PC-9 (cell line): ENCODE measurements at regions not wholly inside any gene's neighbourhood (a gene's known extent, or its start where the extent isn't known, plus 50 kb on each side); places are given as distances from the start of the nearest gene placed in this dataset.

Experiments
- BruUV-seq: library from RNA; stranded (reverse); fragments of 400-500 nt; replicated peaks from 2 replicates; lab custom pipeline; 2021; lab: Mats Ljungman, UMichigan
- CTCF ChIA-PET: fragments of 300-600 bp; sonication (Branson Sonifier 250); formaldehyde crosslinking; loops from one replicate; lab custom pipeline; 2022; ENCODE audit warnings: antibody characterized with exemption; lab: Charles Lee
- POLR2A ChIA-PET: fragments of 300-600 bp; sonication (Branson Sonifier 250); formaldehyde crosslinking; loops from one replicate; lab custom pipeline; 2022; ENCODE audit warnings: antibody characterized with exemption; ENCODE audit not compliant: unreplicated experiment; lab: Charles Lee
- DNase-seq, 2 experiments: peaks; one replicate each; pipeline versions ENCODE4 v3.0.0 to v3.0.0-alpha.2; 2015 to 2022; ENCODE audit warnings: mixed read lengths in 1 of 2
- H2AFZ ChIP-seq: fragments of 200-600 bp; sonication (generic); 2 replicates; pipeline ENCODE4 v1.8.1; 2017; ENCODE audit warnings: antibody characterized with exemption
- H3F3A ChIP-seq: fragments of 200-600 bp; sonication (generic); 2 replicates; pipeline ENCODE4 v1.8.1; 2017; ENCODE audit warnings: antibody characterized with exemption, mild to moderate bottlenecking, low read depth; ENCODE audit not compliant: insufficient read depth
- H3K27ac ChIP-seq: fragments of 200-600 bp; sonication (generic); 2 replicates; pipeline ENCODE4 v1.6.1; 2016; ENCODE audit warnings: mixed run types
- H3K27me3 ChIP-seq: fragments of 200-600 bp; sonication (generic); 2 replicates; pipeline ENCODE4 v1.6.1; 2016; ENCODE audit warnings: low read depth, mixed run types; ENCODE audit not compliant: insufficient read depth
- H3K36me3 ChIP-seq: fragments of 200-600 bp; sonication (generic); 2 replicates; pipeline ENCODE4 v1.6.1; 2016; ENCODE audit warnings: low read depth, mixed run types
- H3K4me1 ChIP-seq: fragments of 200-600 bp; sonication (generic); replicated peaks from 2 replicates; pipeline ENCODE4 v1.6.1; 2016; ENCODE audit warnings: mixed run types; ENCODE audit not compliant: insufficient read depth
- H3K4me2 ChIP-seq: fragments of 200-600 bp; sonication (generic); 2 replicates; pipeline ENCODE4 v1.6.1; 2017; ENCODE audit warnings: mixed run types
- H3K4me3 ChIP-seq: fragments of 200-600 bp; sonication (generic); 2 replicates; pipeline ENCODE4 v1.6.1; 2016; ENCODE audit warnings: mixed run types
- H3K79me2 ChIP-seq: fragments of 200-600 bp; sonication (generic); 2 replicates; pipeline ENCODE4 v1.6.1; 2017; ENCODE audit warnings: low read depth, mixed run types
- H3K9me2 ChIP-seq: fragments of 200-600 bp; sonication (generic); 2 replicates; pipeline ENCODE4 v1.8.1; 2017; ENCODE audit warnings: mild to moderate bottlenecking; ENCODE audit not compliant: insufficient read depth
- H3K9me3 ChIP-seq: fragments of 200-600 bp; sonication (generic); 2 replicates; pipeline ENCODE4 v1.8.1; 2016; ENCODE audit warnings: low read depth; ENCODE audit not compliant: insufficient read depth
- H4K20me1 ChIP-seq: fragments of 200-600 bp; sonication (generic); 2 replicates; pipeline ENCODE4 v1.8.1; 2017; ENCODE audit not compliant: insufficient read depth
- EZH2 ChIP-seq: fragments of 200-600 bp; sonication (generic); IDR thresholded peaks from 2 replicates; pipeline ENCODE4 v1.8.0; 2017; ENCODE audit warnings: antibody characterized with exemption, low read depth
- intact Hi-C: fragments of 100-400 bp; cut with micrococcal nuclease; formaldehyde crosslinking; loops from one replicate; pipeline ENCODE4 v1.10.0; 2022; ENCODE audit not compliant: unreplicated experiment
- TF ChIP-seq, protein P1 (sequence below): fragments of 200-600 bp; sonication (generic); conservative IDR thresholded peaks from 2 replicates; pipeline ENCODE4 v1.6.1; 2017; ENCODE audit warnings: mixed run types, antibody characterized with exemption, mild to moderate bottlenecking, moderate library complexity

- Histone ChIP-seq H3K27me3 (peaks cover 8% of the 10 kb centered on the region; the same call in 1 of the 2 replicates), H3K4me2 (no peak overlapping the region), H3K36me3 (no peaks in the 10 kb centered on the region), H3K9me2 (no peaks in the 10 kb centered on the region), H2AFZ (no peak overlapping the region), H3F3A (no peaks in the 10 kb centered on the region), H3K4me3 (no peak overlapping the region), H3K27ac (no peak overlapping the region), H3K9me3 (no peaks in the 10 kb centered on the region), H3K4me1 (no peaks in the 10 kb centered on the region), H3K79me2 (no peaks in the 10 kb centered on the region), H4K20me1 (no peaks in the 10 kb centered on the region)
- ChIA-PET CTCF (no interaction called here), POLR2A (no interaction called here)
- intact Hi-C loops, result no loop called here
- no peak for DNase-seq
- TF ChIP-seq, protein P1, sequence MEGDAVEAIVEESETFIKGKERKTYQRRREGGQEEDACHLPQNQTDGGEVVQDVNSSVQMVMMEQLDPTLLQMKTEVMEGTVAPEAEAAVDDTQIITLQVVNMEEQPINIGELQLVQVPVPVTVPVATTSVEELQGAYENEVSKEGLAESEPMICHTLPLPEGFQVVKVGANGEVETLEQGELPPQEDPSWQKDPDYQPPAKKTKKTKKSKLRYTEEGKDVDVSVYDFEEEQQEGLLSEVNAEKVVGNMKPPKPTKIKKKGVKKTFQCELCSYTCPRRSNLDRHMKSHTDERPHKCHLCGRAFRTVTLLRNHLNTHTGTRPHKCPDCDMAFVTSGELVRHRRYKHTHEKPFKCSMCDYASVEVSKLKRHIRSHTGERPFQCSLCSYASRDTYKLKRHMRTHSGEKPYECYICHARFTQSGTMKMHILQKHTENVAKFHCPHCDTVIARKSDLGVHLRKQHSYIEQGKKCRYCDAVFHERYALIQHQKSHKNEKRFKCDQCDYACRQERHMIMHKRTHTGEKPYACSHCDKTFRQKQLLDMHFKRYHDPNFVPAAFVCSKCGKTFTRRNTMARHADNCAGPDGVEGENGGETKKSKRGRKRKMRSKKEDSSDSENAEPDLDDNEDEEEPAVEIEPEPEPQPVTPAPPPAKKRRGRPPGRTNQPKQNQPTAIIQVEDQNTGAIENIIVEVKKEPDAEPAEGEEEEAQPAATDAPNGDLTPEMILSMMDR, result no peak
- TF ChIP-seq EZH2, result no peak
- no TSS peak for BruUV-seq
Observed at GRCh38 chr18:5064841-5065370, 132.2 kb downstream of the AKAIN1 start.

- no peaks in the 10 kb centered on the region for H3K9me3 ChIP-seq
- H3K79me2 ChIP-seq, result no peaks in the 10 kb centered on the region
- CTCF ChIA-PET, result no interaction called here
- no peak for DNase-seq
- no peak for TF ChIP-seq EZH2
- TF ChIP-seq, protein P1, result no peak
- no peak overlapping the region for H3K27ac ChIP-seq
- no peak overlapping the region for H3K4me2 ChIP-seq
- H3F3A ChIP-seq, result no peaks in the 10 kb centered on the region
- H3K4me3 ChIP-seq, result no peak overlapping the region
- H3K36me3 ChIP-seq, result no peaks in the 10 kb centered on the region
- H2AFZ ChIP-seq, result no peak overlapping the region
- BruUV-seq, result no TSS peak
- H4K20me1 ChIP-seq, result no peaks in the 10 kb centered on the region
- H3K4me1 ChIP-seq, result no peaks in the 10 kb centered on the region
- H3K27me3 ChIP-seq, result peaks cover 8% of the 10 kb centered on the region
- POLR2A ChIA-PET, result no interaction called here
- intact Hi-C loops, result no loop called here
- no peaks in the 10 kb centered on the region for H3K9me2 ChIP-seq
Observed at GRCh38 chr18:5061785-5062184, 135.3 kb downstream of the AKAIN1 start.

GRCh38 chr18:5060543-5060942 is 136.5 kb downstream of the AKAIN1 start:
- Histone ChIP-seq H3K9me2 (no peaks in the 10 kb centered on the region), H3K27me3 (peaks cover 10% of the 10 kb centered on the region), H3K36me3 (no peaks in the 10 kb centered on the region), H3K4me2 (no peak overlapping the region), H3K27ac (no peak overlapping the region), H3K4me3 (no peak overlapping the region), H4K20me1 (no peaks in the 10 kb centered on the region), H3F3A (no peaks in the 10 kb centered on the region), H3K4me1 (no peaks in the 10 kb centered on the region), H3K79me2 (no peaks in the 10 kb centered on the region), H2AFZ (no peak overlapping the region), H3K9me3 (no peaks in the 10 kb centered on the region)
- BruUV-seq, result no TSS peak
- ChIA-PET POLR2A (no interaction called here), CTCF (no interaction called here)
- no peak for DNase-seq
- TF ChIP-seq, protein P1, result no peak
- TF ChIP-seq EZH2, result no peak
- intact Hi-C loops, result no loop called here
